ENCODE measurements at regions not wholly inside any gene's neighbourhood (a gene's known extent, or its start where the extent isn't known, plus 50 kb on each side); places are given as distances from the start of the nearest gene placed in this dataset.

GRCh38 chr17:70539132-70539924 is 370.0 kb downstream of the KCNJ2 start:
- Histone ChIP-seq H3K27me3 (no peaks in the 10 kb centered on the region), H4K20me1 (ENCODE audit: insufficient read depth, poor library complexity, severe bottlenecking) (no peaks in the 10 kb centered on the region), H3K27ac (no peak overlapping the region), H3K36me3 (replicated peaks; ENCODE audit: insufficient read depth, low read depth) (no peaks in the 10 kb centered on the region), H2AFZ (no peak overlapping the region), H3K9me3 (ENCODE audit: low read depth) (no peaks in the 10 kb centered on the region), H3K79me2 (no peaks in the 10 kb centered on the region), H3K4me2 (no peak overlapping the region), H3K9me2 (replicated peaks; ENCODE audit: insufficient read depth) (no peaks in the 10 kb centered on the region), H3K4me3 (no peak overlapping the region), H3K4me1 (ENCODE audit: insufficient read depth) (no peaks in the 10 kb centered on the region)
- WGBS (ENCODE audit: low lambda C conversion rate, missing lambda C conversion rate) = 83% methylated on average over 7 of the region's 7 CpGs
- no peak for DNase-seq (ENCODE audit: low spot score)
- TF ChIP-seq EZH2phosphoT487 (IDR thresholded peaks at IDR 0.05; ENCODE audit: low read depth, severe bottlenecking, unreplicated experiment) (no peak), EZH2 (IDR thresholded peaks at IDR 0.05; ENCODE audit: borderline replicate concordance) (no peak), CTCF (IDR thresholded peaks at IDR 0.05; ENCODE audit: poor library complexity) (no peak)

DNA sequence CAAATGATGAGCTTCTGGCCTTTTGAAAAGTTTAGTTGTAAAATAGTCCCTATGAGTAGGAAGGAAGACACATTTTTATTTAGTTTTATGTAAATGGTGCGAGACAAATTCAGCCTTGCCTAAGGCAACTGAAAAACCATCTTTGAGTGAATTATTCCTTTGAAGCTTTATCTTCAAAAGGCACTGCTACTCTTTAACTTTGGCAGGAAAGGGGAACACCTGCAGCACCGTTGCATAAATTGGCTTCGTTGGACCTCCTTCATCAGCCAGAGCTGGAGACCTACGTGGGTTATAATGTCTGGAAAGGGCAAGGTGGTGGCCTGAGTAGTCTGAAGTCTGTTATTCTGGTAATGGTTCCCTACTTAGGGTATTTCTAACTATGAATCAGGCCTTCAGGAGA is 373.5 kb downstream of the KCNJ2 start:
- H2AFZ ChIP-seq = no peak overlapping the region
- no peaks in the 10 kb centered on the region for H3K79me2 ChIP-seq
- no peak overlapping the region for H3K4me3 ChIP-seq
- no peaks in the 10 kb centered on the region for H3K4me1 ChIP-seq (ENCODE audit: insufficient read depth)
- WGBS (ENCODE audit: low lambda C conversion rate, missing lambda C conversion rate) = 75% methylated on average over 4 of the region's 4 CpGs
- H3K4me2 ChIP-seq = no peak overlapping the region
- H3K36me3 ChIP-seq (replicated peaks; ENCODE audit: insufficient read depth, low read depth) = no peaks in the 10 kb centered on the region
- H3K9me2 ChIP-seq (replicated peaks; ENCODE audit: insufficient read depth) = no peaks in the 10 kb centered on the region
- H3K27ac ChIP-seq = no peak overlapping the region
- no peaks in the 10 kb centered on the region for H4K20me1 ChIP-seq (ENCODE audit: insufficient read depth, poor library complexity, severe bottlenecking)
- no peak for TF ChIP-seq CTCF (IDR thresholded peaks at IDR 0.05; ENCODE audit: poor library complexity)
- TF ChIP-seq EZH2phosphoT487 (IDR thresholded peaks at IDR 0.05; ENCODE audit: low read depth, severe bottlenecking, unreplicated experiment) = no peak
- TF ChIP-seq EZH2 (IDR thresholded peaks at IDR 0.05; ENCODE audit: borderline replicate concordance) = no peak
- no peak for DNase-seq (ENCODE audit: low spot score)
- H3K9me3 ChIP-seq (ENCODE audit: low read depth) = no peaks in the 10 kb centered on the region
- no peaks in the 10 kb centered on the region for H3K27me3 ChIP-seq

- no peak for DNase-seq (ENCODE audit: low spot score)
- H2AFZ ChIP-seq = no peak overlapping the region
- H3K9me3 ChIP-seq (ENCODE audit: low read depth) = no peaks in the 10 kb centered on the region
- no peaks in the 10 kb centered on the region for H3K36me3 ChIP-seq (replicated peaks; ENCODE audit: insufficient read depth, low read depth)
- H3K4me2 ChIP-seq = no peak overlapping the region
- H3K4me3 ChIP-seq = no peak overlapping the region
- H3K9me2 ChIP-seq (replicated peaks; ENCODE audit: insufficient read depth) = no peaks in the 10 kb centered on the region
- H3K79me2 ChIP-seq = no peaks in the 10 kb centered on the region
- H3K4me1 ChIP-seq (ENCODE audit: insufficient read depth) = no peaks in the 10 kb centered on the region
- no peaks in the 10 kb centered on the region for H4K20me1 ChIP-seq (ENCODE audit: insufficient read depth, poor library complexity, severe bottlenecking)
- 86% methylated on average over 1 of the region's 1 CpG for WGBS (ENCODE audit: low lambda C conversion rate, missing lambda C conversion rate)
- no peaks in the 10 kb centered on the region for H3K27me3 ChIP-seq
- H3K27ac ChIP-seq = no peak overlapping the region
- TF ChIP-seq EZH2 (IDR thresholded peaks at IDR 0.05; ENCODE audit: borderline replicate concordance) (no peak), CTCF (IDR thresholded peaks at IDR 0.05; ENCODE audit: poor library complexity) (no peak), EZH2phosphoT487 (IDR thresholded peaks at IDR 0.05; ENCODE audit: low read depth, severe bottlenecking, unreplicated experiment) (no peak)
Observed at GRCh38 chr17:70544317-70544716, 375.0 kb downstream of the KCNJ2 start.

Measured in hepatocyte (in vitro differentiated cells).